ENCODE measurements at regions not wholly inside any gene's neighbourhood (a gene's known extent, or its start where the extent isn't known, plus 50 kb on each side); places are given as distances from the start of the nearest gene placed in this dataset.

GRCh38 chr22:40121461-40121860, 56.3 kb upstream of the TNRC6B start:
- no peak overlapping the region for H3K4me3 ChIP-seq (replicated peaks; ENCODE audit: low read depth, low read length)
- TF ChIP-seq, protein P1, sequence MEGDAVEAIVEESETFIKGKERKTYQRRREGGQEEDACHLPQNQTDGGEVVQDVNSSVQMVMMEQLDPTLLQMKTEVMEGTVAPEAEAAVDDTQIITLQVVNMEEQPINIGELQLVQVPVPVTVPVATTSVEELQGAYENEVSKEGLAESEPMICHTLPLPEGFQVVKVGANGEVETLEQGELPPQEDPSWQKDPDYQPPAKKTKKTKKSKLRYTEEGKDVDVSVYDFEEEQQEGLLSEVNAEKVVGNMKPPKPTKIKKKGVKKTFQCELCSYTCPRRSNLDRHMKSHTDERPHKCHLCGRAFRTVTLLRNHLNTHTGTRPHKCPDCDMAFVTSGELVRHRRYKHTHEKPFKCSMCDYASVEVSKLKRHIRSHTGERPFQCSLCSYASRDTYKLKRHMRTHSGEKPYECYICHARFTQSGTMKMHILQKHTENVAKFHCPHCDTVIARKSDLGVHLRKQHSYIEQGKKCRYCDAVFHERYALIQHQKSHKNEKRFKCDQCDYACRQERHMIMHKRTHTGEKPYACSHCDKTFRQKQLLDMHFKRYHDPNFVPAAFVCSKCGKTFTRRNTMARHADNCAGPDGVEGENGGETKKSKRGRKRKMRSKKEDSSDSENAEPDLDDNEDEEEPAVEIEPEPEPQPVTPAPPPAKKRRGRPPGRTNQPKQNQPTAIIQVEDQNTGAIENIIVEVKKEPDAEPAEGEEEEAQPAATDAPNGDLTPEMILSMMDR (IDR thresholded peaks at IDR 0.05; ENCODE audit: low read depth, low read length, missing control alignments) = no peak
- no peak for DNase-seq (ENCODE audit: extremely low read depth, low read depth)

DNA sequence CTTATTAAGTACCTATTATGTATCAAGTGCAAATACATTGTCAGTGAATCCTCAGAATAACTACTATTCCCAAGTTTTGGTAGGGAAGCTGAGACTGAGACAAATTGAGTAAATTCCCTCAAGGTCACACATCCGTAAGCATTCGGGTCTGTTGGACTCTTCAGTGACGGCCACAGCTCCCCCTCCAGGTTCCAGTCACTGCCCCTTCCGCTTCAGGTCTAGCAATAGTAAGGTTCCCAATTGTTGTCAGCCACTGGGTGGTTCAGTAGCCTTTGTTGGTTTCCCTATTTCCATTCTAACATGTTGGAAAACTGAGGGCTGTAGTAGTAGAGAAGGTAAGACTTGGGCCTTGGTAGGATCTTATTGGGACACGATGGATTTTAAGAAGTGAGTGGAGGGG, 54.9 kb upstream of the TNRC6B start:
- TF ChIP-seq, protein P1 (IDR thresholded peaks at IDR 0.05; ENCODE audit: low read depth, low read length, missing control alignments) = no peak

DNA sequence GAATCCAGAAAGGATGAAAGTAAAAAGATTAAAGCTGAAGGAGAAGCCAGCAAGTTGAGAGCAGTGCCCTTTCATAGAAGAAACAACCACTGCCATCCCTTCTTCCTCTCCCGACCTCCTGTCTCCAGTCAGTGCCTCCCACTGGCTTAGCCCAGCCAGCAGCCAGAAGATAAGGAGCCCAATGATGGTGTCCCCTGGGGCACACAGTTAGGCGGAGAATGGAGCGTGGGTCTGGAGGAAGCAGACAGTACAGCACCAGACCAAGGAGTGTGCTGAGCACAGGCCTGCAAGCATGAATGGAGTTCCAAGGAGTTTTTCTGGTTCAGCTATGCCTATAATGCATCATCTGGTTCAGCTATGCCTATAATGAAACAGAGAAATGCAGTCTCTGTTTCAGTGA, 54.3 kb upstream of the TNRC6B start:
- TF ChIP-seq, protein P1 (IDR thresholded peaks at IDR 0.05; ENCODE audit: low read depth, low read length, missing control alignments) = no peak
- no peak overlapping the region for H3K4me3 ChIP-seq (replicated peaks; ENCODE audit: low read depth, low read length)
- DNase-seq (ENCODE audit: extremely low read depth, low read depth) = no peak

More for the DNA sequence above, 54.9 kb upstream of the TNRC6B start:
- DNase-seq (ENCODE audit: extremely low read depth, low read depth) = no peak
- no peak overlapping the region for H3K4me3 ChIP-seq (replicated peaks; ENCODE audit: low read depth, low read length)
